HepG2 (cell line): ENCODE measurements at regions not wholly inside any gene's neighbourhood (a gene's known extent, or its start where the extent isn't known, plus 50 kb on each side); places are given as distances from the start of the nearest gene placed in this dataset.

Source experiments
- ATAC-seq: fragments of 200-7000 bp; cut with Tn5 transposase; 3 replicates; pipeline ENCODE4 v1.9.1; 2020; ENCODE audit warnings: mild to moderate bottlenecking, moderate library complexity
- BruUV-seq: library from RNA; stranded (reverse); fragments of 400-500 nt; replicated peaks from 2 replicates; lab custom pipeline; 2021; lab: Mats Ljungman, UMichigan
- CTCF ChIA-PET: fragments of 300-600 bp; formaldehyde crosslinking; extraction: SDS; loops from one replicate; lab custom pipeline; 2021; ENCODE audit warnings: low total read pairs, inconsistent platforms, low intra/inter-chr PET ratio; lab: Yijun Ruan, JAX
- POLR2A ChIA-PET: fragments of 350-600 bp; sonication (Branson Sonifier 250); formaldehyde crosslinking; loops from one replicate; lab custom pipeline; 2020; ENCODE audit warnings: antibody characterized with exemption, inconsistent platforms; lab: Yijun Ruan, JAX
- DNase-seq: peaks from one replicate; pipeline ENCODE4 v3.0.0-alpha.2; 2015; ENCODE audit warnings: low spot score
- FAIRE-seq: peaks from 3 replicates; lab custom pipeline; 2011; peaks lifted over from hg19 to GRCh38; lab: Jason Lieb, UNC
- H2AFZ ChIP-seq: one replicate; pipeline ENCODE4 v1.6.1; 2011; ENCODE audit warnings: low read length, inconsistent platforms
- H3K27ac ChIP-seq: fragments of 300-600 bp; 3 replicates; pipeline ENCODE4 v1.8.0; 2011; ENCODE audit warnings: mixed run types, mild to moderate bottlenecking, mixed read lengths, low read length, inconsistent platforms; ENCODE audit not compliant: insufficient read depth; ENCODE audit errors: extremely low read length
- H3K27me3 ChIP-seq, 2 experiments: fragments of 200-600 bp in 1 of 2; 2 replicates in 1 of 2; 3 replicates in 1 of 2; pipeline versions ENCODE4 v1.6.0 to v1.8.0; 2011; ENCODE audit warnings: low read length in 2 of 2, mild to moderate bottlenecking in 2 of 2, moderate library complexity in 2 of 2, inconsistent platforms in 1 of 2; ENCODE audit not compliant: insufficient read depth in 2 of 2, control insufficient read depth in 1 of 2
- H3K36me3 ChIP-seq, 2 experiments: fragments of 200-600 bp in 1 of 2; replicated peaks in 1 of 2; 2 replicates in 1 of 2; 3 replicates in 1 of 2; pipeline versions ENCODE4 v1.5.1 to v1.8.0; 2011; ENCODE audit warnings: low read length in 2 of 2, inconsistent platforms in 1 of 2; ENCODE audit not compliant: insufficient read depth in 2 of 2, control insufficient read depth in 1 of 2
- H3K4me1 ChIP-seq: 2 replicates; pipeline ENCODE4 v1.5.1; 2012; ENCODE audit warnings: low read length, inconsistent platforms; ENCODE audit not compliant: insufficient read depth
- H3K4me2 ChIP-seq: 2 replicates; pipeline ENCODE4 v1.6.0; 2011; ENCODE audit warnings: low read depth, low read length, inconsistent platforms
- H3K4me3 ChIP-seq, 3 experiments: fragments of 200-600 bp in 1 of 3; sonication (generic), shearing (Covaris generic) in 1 of 3; replicated peaks in 1 of 3; 2 replicates each; pipeline ENCODE4 v1.5.1; 2011 to 2016; ENCODE audit warnings: low read length in 3 of 3, inconsistent platforms in 2 of 3, low read depth in 2 of 3, mild to moderate bottlenecking in 2 of 3, control low read depth in 1 of 3, mixed read lengths in 1 of 3; ENCODE audit not compliant: insufficient read depth in 1 of 3
- H3K79me2 ChIP-seq: one replicate; pipeline ENCODE4 v1.6.1; 2011; ENCODE audit warnings: low read length, inconsistent platforms; ENCODE audit not compliant: insufficient read depth
- H3K9ac ChIP-seq: 2 replicates; pipeline ENCODE4 v1.6.0; 2011; ENCODE audit warnings: mild to moderate bottlenecking, low read depth, low read length, inconsistent platforms; ENCODE audit not compliant: insufficient read depth
- H3K9me3 ChIP-seq: 2 replicates; pipeline ENCODE4 v1.5.1; 2012; ENCODE audit warnings: mild to moderate bottlenecking, low read length
- H4K20me1 ChIP-seq: 2 replicates; pipeline ENCODE4 v1.6.0; 2011; ENCODE audit warnings: inconsistent platforms, mild to moderate bottlenecking, low read length, moderate library complexity; ENCODE audit not compliant: insufficient read depth
- DMTF1 ChIP-seq: sonication (generic); formaldehyde crosslinking; IDR thresholded peaks from 2 replicates; pipeline ENCODE4 v1.4.0; 2020; ENCODE audit warnings: mild to moderate bottlenecking, missing genetic modification reagents
- FOSL1 ChIP-seq: sonication (generic); formaldehyde crosslinking; IDR thresholded peaks from 2 replicates; pipeline ENCODE4 v1.9.0; 2021; ENCODE audit warnings: missing genetic modification reagents, borderline replicate concordance
- MAF1 ChIP-seq: sonication (generic); formaldehyde crosslinking; IDR thresholded peaks from 2 replicates; pipeline ENCODE4 v1.5.0; 2020; ENCODE audit warnings: missing genetic modification reagents, borderline replicate concordance
- NR3C1 ChIP-seq: sonication (generic); formaldehyde crosslinking; IDR thresholded peaks from 2 replicates; pipeline ENCODE4 v1.4.0; 2020; ENCODE audit warnings: missing genetic modification reagents
- PRDM10 ChIP-seq: sonication (generic); formaldehyde crosslinking; IDR thresholded peaks from 2 replicates; pipeline ENCODE4 v1.4.0; 2020; ENCODE audit warnings: low read depth, missing genetic modification reagents
- THRA ChIP-seq: sonication (generic); formaldehyde crosslinking; IDR thresholded peaks from 2 replicates; pipeline ENCODE4 v1.4.0; 2020; ENCODE audit warnings: missing genetic modification reagents, borderline replicate concordance
- ZNF260 ChIP-seq: sonication (generic); formaldehyde crosslinking; IDR thresholded peaks from 2 replicates; pipeline ENCODE4 v1.4.0; 2020; ENCODE audit warnings: missing genetic modification reagents, low read depth, mild to moderate bottlenecking, borderline replicate concordance
- ZNF329 ChIP-seq: sonication (generic); formaldehyde crosslinking; IDR thresholded peaks from 2 replicates; pipeline ENCODE4 v1.9.0; 2021; ENCODE audit warnings: low read depth, mild to moderate bottlenecking, missing genetic modification reagents
- WGBS: methylation state at CpG from one replicate; pipeline ENCODE4 v1.1.6; 2017; ENCODE audit warnings: low lambda C conversion rate; 5-methylcytosine and 5-hydroxymethylcytosine counted together
- in situ Hi-C: cut with HindIII; loops from 2 replicates; pipeline ENCODE4 v1.10.0; 2017; ENCODE audit warnings: low pct_unique_long_range_greater_than_20kb; ENCODE audit not compliant: extremely low pct_ligation_motif_present
- intact Hi-C: fragments of 100-400 bp; cut with micrococcal nuclease; formaldehyde crosslinking; loops from one replicate; pipeline ENCODE4 v1.10.0; 2022; ENCODE audit not compliant: unreplicated experiment

- Histone ChIP-seq H4K20me1 (no peaks in the 10 kb centered on the region), H3K4me1 (0 out of 2 replicates have a peak, but pooled peaks cover 3% of the 10 kb centered on the region), H3K27me3 (peaks cover 0 to 53% of the 10 kb centered on the region in 2 experiments; a peak in 4 of 5 replicates), H3K4me2 (no peak overlapping the region), H3K27ac (no peak overlapping the region), H3K36me3 (no peaks in the 10 kb centered on the region), H3K79me2 (no peaks in the 10 kb centered on the region), H3K9ac (no peak overlapping the region), H3K4me3 (no peak overlapping the region)
- POLR2A ChIA-PET, result no interaction called here
- intact Hi-C loops (no loop called here), in situ Hi-C loops (no loop called here)
- ATAC-seq (no peak), FAIRE-seq (no peak), DNase-seq (no peak)
- 36% methylated on average over 26 of the region's 26 CpGs for WGBS
- CTCF ChIA-PET, result no interaction called here
- TF ChIP-seq MAF1 (CRISPR knock-in tag) (no peak), DMTF1 (CRISPR knock-in tag) (no peak), FOSL1 (CRISPR knock-in tag) (no peak), THRA (CRISPR knock-in tag) (no peak), PRDM10 (no peak), NR3C1 (CRISPR knock-in tag) (no peak), ZNF329 (CRISPR knock-in tag) (no peak), ZNF260 (CRISPR knock-in tag) (no peak)
- TF ChIP-seq, all 625 proteins: peak for 0
- Histone ChIP-seq H2AFZ (no peak overlapping the region), H3K9me3 (no peaks in the 10 kb centered on the region)
- BruUV-seq, result no TSS peak
These were observed 146.3 kb upstream of the TWIST2 start for GRCh38 chr2:238701341-238702206.
